ENCODE measurements at regions not wholly inside any gene's neighbourhood (a gene's known extent, or its start where the extent isn't known, plus 50 kb on each side); places are given as distances from the start of the nearest gene placed in this dataset.
"Not testable (repeated sequence)": the region's sequence is repeated elsewhere in the genome, so short reads cannot be mapped to it uniquely, and the experiment has no call there.

GRCh38 chrX:76827672-76828071, 400.2 kb downstream of the MAGEE1 start:
- TF ChIP-seq POLR2A (IDR thresholded peaks at IDR 0.05) (no peak), CTCF (IDR thresholded peaks at IDR 0.05) (no peak)
- Histone ChIP-seq H3K27me3 (no peaks in the 10 kb centered on the region), H3K4me3 (no peak overlapping the region), H3K27ac (no peak overlapping the region), H3K4me1 (no peaks in the 10 kb centered on the region), H3K9me3 (no peaks in the 10 kb centered on the region), H3K36me3 (ENCODE audit: low read depth, missing control alignments) (no peaks in the 10 kb centered on the region)
- 31 to 64% methylated on average over 1 of the region's 1 CpG for WGBS, 2 donors
- DNase-seq = no peak
- intact Hi-C loops (cut with DNase I; ENCODE audit: low total_unique reads) = no loop called here

GRCh38 chrX:76840902-76841301, 413.4 kb downstream of the MAGEE1 start:
- intact Hi-C loops (cut with DNase I; ENCODE audit: low total_unique reads); DNase-seq: not testable (repeated sequence)

GRCh38 chrX:76850851-76851250, 423.3 kb downstream of the MAGEE1 start:
- TF ChIP-seq CTCF (IDR thresholded peaks at IDR 0.05) (no peak), POLR2A (IDR thresholded peaks at IDR 0.05) (no peak)
- no peaks in the 10 kb centered on the region for H3K4me1 ChIP-seq
- intact Hi-C loops (cut with DNase I; ENCODE audit: low total_unique reads) = no loop called here
- peak; percentile 12 for DNase-seq
- H3K27ac ChIP-seq = no peak overlapping the region
- no peaks in the 10 kb centered on the region for H3K27me3 ChIP-seq
- H3K36me3 ChIP-seq (ENCODE audit: low read depth, missing control alignments) = no peaks in the 10 kb centered on the region
- no peaks in the 10 kb centered on the region for H3K9me3 ChIP-seq
- WGBS, 2 donors = 0 to 28% methylated on average over 2 to 4 of the region's 4 CpGs
- H3K4me3 ChIP-seq = no peak overlapping the region

More at GRCh38 chrX:76840902-76841301, 413.4 kb downstream of the MAGEE1 start:
- 37% methylated on average over 12 of the region's 16 CpGs; no CpG with 5 or more reads in 1 of the 2 donors for WGBS, 2 donors
- H3K36me3 ChIP-seq (ENCODE audit: low read depth, missing control alignments); H3K4me3 ChIP-seq; H3K9me3 ChIP-seq; H3K27me3 ChIP-seq; H3K27ac ChIP-seq; H3K4me1 ChIP-seq: not testable (repeated sequence)

- no peaks in the 10 kb centered on the region for H3K9me3 ChIP-seq
- H3K27ac ChIP-seq = no peak overlapping the region
- no peaks in the 10 kb centered on the region for H3K36me3 ChIP-seq (ENCODE audit: low read depth, missing control alignments)
- H3K4me3 ChIP-seq = no peak overlapping the region
- H3K4me1 ChIP-seq = no peaks in the 10 kb centered on the region
- H3K27me3 ChIP-seq = no peaks in the 10 kb centered on the region
- DNase-seq = no peak
- 78 to 92% methylated on average over 1 of the region's 1 CpG for whole genome bisulfite sequencing, 2 donors
- TF ChIP-seq POLR2A (IDR thresholded peaks at IDR 0.05) (no peak), CTCF (IDR thresholded peaks at IDR 0.05) (no peak)
- intact Hi-C loops (cut with DNase I; ENCODE audit: low total_unique reads) = no loop called here
Measured at GRCh38 chrX:76862509-76862908, 435.0 kb downstream of the MAGEE1 start.

- no peak overlapping the region for H3K27ac ChIP-seq
- H3K4me3 ChIP-seq = no peak overlapping the region
- H3K4me1 ChIP-seq = no peaks in the 10 kb centered on the region
- H3K9me3 ChIP-seq = no peaks in the 10 kb centered on the region
- no peaks in the 10 kb centered on the region for H3K27me3 ChIP-seq
- intact Hi-C loops (cut with DNase I; ENCODE audit: low total_unique reads) = no loop called here
- H3K36me3 ChIP-seq (ENCODE audit: low read depth, missing control alignments) = no peaks in the 10 kb centered on the region
- DNase-seq = no peak
- TF ChIP-seq CTCF (IDR thresholded peaks at IDR 0.05) = no peak
- TF ChIP-seq POLR2A (IDR thresholded peaks at IDR 0.05) = no peak
- 77 to 87% methylated on average over 2 of the region's 2 CpGs for WGBS, 2 donors
Measured at GRCh38 chrX:76893930-76894329, 466.4 kb downstream of the MAGEE1 start.

Measured in testis (tissue), 2 donors.